Nephron (organoid): ENCODE measurements at regions not wholly inside any gene's neighbourhood (a gene's known extent, or its start where the extent isn't known, plus 50 kb on each side); places are given as distances from the start of the nearest gene placed in this dataset.
A peak's percentile ranks its signal among the peaks of the same experiment; 100 is the strongest.

Experiments used
- H3K27ac Mint-ChIP-seq, 3 experiments: 2 replicates each; pipeline ENCODE4 v1.8.0; 2020; ENCODE audit warnings: mixed read lengths in 3 of 3, mild to moderate bottlenecking in 2 of 3, moderate library complexity in 1 of 3
- H3K27me3 Mint-ChIP-seq: 2 replicates; pipeline ENCODE4 v1.8.0; 2021; ENCODE audit warnings: low read depth, mild to moderate bottlenecking, moderate library complexity, mixed read lengths
- H3K36me3 Mint-ChIP-seq: 2 replicates; pipeline ENCODE4 v1.8.0; 2020; ENCODE audit warnings: low read depth, mixed read lengths
- H3K4me1 Mint-ChIP-seq: 2 replicates; pipeline ENCODE4 v1.8.0; 2020; ENCODE audit warnings: mixed read lengths
- H3K4me3 Mint-ChIP-seq, 3 experiments: 2 replicates each; pipeline ENCODE4 v1.8.0; 2020; ENCODE audit warnings: mild to moderate bottlenecking in 3 of 3, mixed read lengths in 3 of 3, moderate library complexity in 2 of 3
- H3K9me3 Mint-ChIP-seq: 2 replicates; pipeline ENCODE4 v1.8.0; 2020; ENCODE audit warnings: mixed read lengths
- CTCF ChIP-seq, 3 experiments: fragments of 200-600 bp; sonication (generic); IDR thresholded peaks; one replicate each; pipeline ENCODE4 v1.5.0; 2021; ENCODE audit warnings: antibody characterized with exemption in 3 of 3; ENCODE audit not compliant: unreplicated experiment in 3 of 3

DNA sequence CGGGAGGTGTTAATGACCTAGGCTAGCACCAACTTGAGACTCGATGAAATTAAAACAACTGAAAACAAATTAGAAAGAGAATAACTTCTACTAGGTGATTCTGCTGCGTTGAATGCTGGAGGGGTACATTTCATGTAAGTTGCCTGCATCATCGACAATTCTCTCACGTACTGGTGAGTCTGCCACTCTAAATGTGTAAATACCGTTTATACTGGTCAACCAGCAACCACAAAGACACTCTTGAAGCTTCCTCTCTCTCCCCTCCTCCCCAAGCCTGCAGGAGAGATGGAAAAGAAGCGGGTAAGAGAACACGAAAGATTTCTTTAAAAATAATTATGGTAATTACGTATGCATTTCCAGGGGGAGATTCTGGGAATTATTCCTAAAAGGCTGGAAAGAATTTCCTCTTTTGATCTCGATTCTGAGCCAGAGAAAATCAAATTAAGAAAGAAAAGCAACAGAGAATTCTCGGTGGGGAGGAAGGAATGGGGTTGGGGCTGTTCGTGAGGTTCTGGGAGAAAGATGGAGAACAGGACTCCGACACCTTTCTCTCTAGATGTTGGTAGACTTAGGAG lies 68.6 kb upstream of the MRTFB start:
- no peak for TF ChIP-seq CTCF (IDR thresholded peaks at IDR 0.05; ENCODE audit: unreplicated experiment in 3 of 3)
- H3K27me3 Mint-ChIP-seq: peaks cover 4% of the 10 kb centered on the region
- H3K9me3 Mint-ChIP-seq: no peaks in the 10 kb centered on the region
- H3K36me3 Mint-ChIP-seq: no peaks in the 10 kb centered on the region
- peak overlapping the region; percentile 67 to 78 (median 73) for H3K4me3 Mint-ChIP-seq
- peaks cover 54% of the 10 kb centered on the region for H3K4me1 Mint-ChIP-seq
- H3K27ac Mint-ChIP-seq: peak overlapping the region; percentile 68 to 99 (median 91)

DNA sequence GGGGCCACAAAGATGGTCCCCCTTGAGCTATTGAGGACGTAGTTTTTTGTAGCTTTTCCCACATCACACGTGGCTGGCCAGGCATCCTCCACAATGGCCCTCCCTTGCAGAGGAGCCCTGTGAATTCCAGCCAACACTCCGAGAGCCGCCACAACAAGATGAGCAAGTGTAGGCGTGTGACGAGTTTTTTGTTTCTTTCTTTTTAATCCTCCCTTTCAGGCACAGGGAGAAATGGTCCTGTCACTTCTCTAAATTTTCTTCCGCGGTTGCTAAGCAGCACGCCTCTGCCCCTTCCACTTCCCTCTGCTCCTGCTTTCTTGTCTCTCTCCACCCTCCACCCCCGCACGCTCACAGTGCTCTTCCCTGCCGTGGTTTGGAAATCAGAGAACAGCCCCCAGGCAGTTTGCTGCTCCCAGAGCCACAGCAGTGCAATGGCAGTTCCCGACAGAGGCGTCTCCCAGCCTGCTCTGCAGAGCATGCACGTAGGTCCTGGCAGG lies 68.0 kb upstream of the MRTFB start:
- H3K9me3 Mint-ChIP-seq: no peaks in the 10 kb centered on the region
- peak overlapping the region; percentile 67 to 78 (median 73) for H3K4me3 Mint-ChIP-seq
- no peaks in the 10 kb centered on the region for H3K36me3 Mint-ChIP-seq

DNA sequence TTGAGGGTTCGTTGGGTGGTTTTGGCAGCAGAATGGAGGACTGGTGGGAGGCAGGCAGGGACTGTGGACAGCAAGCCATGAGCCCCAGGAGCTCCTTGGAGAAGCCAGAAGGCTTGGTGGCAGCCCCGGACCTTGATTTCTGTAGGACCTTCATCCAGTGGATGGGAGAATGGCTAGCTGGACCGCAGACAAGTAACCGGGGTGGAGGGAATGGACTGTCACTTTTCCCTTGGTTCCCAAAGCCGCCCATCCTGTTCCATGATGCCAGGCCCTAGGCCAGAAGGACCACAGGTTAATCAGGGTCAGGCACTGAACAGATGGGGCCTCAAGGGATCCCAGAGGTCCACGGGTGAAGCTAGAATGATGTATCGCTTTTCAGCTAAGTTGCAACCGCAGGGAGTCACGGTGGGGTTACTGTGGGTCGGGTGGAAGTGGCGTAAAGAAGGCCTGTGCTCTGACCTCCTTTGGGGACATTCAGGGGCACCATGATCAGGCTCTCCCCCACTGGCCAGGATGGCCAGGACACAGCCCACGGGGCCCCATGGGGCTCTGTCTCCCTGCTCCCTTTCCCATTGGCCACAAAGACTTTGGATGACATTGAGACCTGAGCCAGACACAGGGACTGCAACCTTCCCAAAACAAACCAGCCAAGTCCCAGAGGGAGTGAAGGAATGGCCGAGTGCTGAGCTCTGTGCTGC lies 66.9 kb upstream of the MRTFB start:
- TF ChIP-seq CTCF (IDR thresholded peaks at IDR 0.05; ENCODE audit: unreplicated experiment in 3 of 3): no peak
- H3K4me3 Mint-ChIP-seq: no peak overlapping the region
- H3K9me3 Mint-ChIP-seq: no peaks in the 10 kb centered on the region
- peak overlapping the region; percentile 68 to 99 (median 94) for H3K27ac Mint-ChIP-seq
- H3K4me1 Mint-ChIP-seq: peaks cover 51% of the 10 kb centered on the region
- H3K36me3 Mint-ChIP-seq: no peaks in the 10 kb centered on the region
- H3K27me3 Mint-ChIP-seq: peaks cover 3% of the 10 kb centered on the region

More for the DNA sequence above, 68.0 kb upstream of the MRTFB start:
- Mint-ChIP-seq H3K27me3 (peaks cover 4% of the 10 kb centered on the region), H3K4me1 (peaks cover 52% of the 10 kb centered on the region), H3K27ac (peak overlapping the region; percentile 68 to 99 (median 91))
- TF ChIP-seq CTCF (IDR thresholded peaks at IDR 0.05; ENCODE audit: unreplicated experiment in 3 of 3): peak; percentile 15 to 27 (median 20)

DNA sequence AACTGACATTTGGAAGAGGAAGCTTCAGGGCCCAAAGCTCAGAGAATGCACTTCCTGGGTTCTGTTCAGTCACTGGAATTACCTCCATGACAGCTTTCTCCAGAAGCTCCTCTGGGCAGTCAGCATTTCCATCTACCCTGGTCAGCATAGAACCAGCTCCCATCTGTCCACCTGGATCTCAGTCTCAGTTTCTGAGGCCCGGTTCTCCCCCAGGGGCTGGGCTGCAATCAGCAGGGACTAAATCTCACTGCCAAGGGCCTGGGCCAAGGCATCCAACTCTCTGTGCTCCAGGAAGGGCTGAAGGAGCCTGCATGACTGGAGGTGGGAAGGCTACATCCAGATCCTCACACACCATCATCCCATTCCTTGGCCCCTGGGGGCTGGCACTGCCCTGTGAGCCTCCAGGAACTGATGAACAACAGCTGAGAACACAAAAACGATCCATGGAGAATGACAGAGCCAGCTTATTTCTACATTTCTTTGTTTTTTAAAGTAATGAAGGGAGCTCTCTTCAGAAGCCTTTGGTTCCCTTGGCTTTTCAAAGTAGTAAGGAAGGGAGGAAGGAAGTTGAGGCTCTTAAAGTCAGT lies 66.3 kb upstream of the MRTFB start:
- Mint-ChIP-seq H3K4me1 (peaks cover 51% of the 10 kb centered on the region), H3K36me3 (no peaks in the 10 kb centered on the region), H3K27me3 (no peaks in the 10 kb centered on the region), H3K4me3 (no peak overlapping the region), H3K27ac (peak overlapping the region in 2 of 3 experiments; percentile 29 to 99), H3K9me3 (no peaks in the 10 kb centered on the region)
- no peak for TF ChIP-seq CTCF (IDR thresholded peaks at IDR 0.05; ENCODE audit: unreplicated experiment in 3 of 3)

DNA sequence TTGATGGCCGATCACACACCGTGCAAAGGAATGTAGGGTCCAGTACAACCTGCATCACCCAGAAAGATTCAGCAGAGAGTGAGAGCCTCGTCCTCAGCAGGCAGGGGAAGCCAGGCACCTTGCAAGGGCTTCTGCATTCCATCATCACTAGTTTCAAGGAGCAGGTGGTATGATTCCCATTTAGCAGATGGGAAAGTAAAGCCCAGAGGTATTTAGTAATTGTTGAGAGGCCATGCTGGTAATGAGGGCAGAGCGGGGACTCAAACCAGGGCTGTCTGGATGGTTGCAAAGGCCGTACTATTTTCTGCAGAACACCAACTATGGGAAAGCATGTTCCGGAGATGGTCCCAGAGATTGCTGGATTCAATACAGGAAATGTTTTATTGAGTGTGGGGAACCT lies 65.8 kb upstream of the MRTFB start:
- peak overlapping the region in 2 of 3 experiments; percentile 29 to 99 for H3K27ac Mint-ChIP-seq
- no peak overlapping the region for H3K4me3 Mint-ChIP-seq
- H3K36me3 Mint-ChIP-seq: no peaks in the 10 kb centered on the region
- no peaks in the 10 kb centered on the region for H3K27me3 Mint-ChIP-seq
- no peak for TF ChIP-seq CTCF (IDR thresholded peaks at IDR 0.05; ENCODE audit: unreplicated experiment in 3 of 3)
- peaks cover 49% of the 10 kb centered on the region for H3K4me1 Mint-ChIP-seq
- no peaks in the 10 kb centered on the region for H3K9me3 Mint-ChIP-seq
